Gastroesophageal sphincter (tissue), 3 donors: ENCODE measurements at regions not wholly inside any gene's neighbourhood (a gene's known extent, or its start where the extent isn't known, plus 50 kb on each side); places are given as distances from the start of the nearest gene placed in this dataset.

Experiments
- CTCF ChIP-seq, 4 experiments: fragments of 200-600 bp in 2 of 4; fragments of 450-650 bp in 2 of 4; sonication (generic) in 1 of 4; IDR thresholded peaks; one replicate each; pipeline ENCODE4 v1.5.1; 2017 to 2019; ENCODE audit warnings: antibody characterized with exemption in 4 of 4, mild to moderate bottlenecking in 2 of 4, moderate library complexity in 2 of 4
- EP300 ChIP-seq: sonication (generic); formaldehyde crosslinking; IDR thresholded peaks from one replicate; pipeline ENCODE4 v1.6.1; 2017; ENCODE audit warnings: antibody characterized with exemption, mild to moderate bottlenecking
- POLR2A ChIP-seq, 2 donors: fragments of 450-650 bp; IDR thresholded peaks; one replicate each; pipeline ENCODE4 v1.6.1; 2017; ENCODE audit warnings: antibody characterized with exemption in 2 of 2, mild to moderate bottlenecking in 2 of 2, moderate library complexity in 1 of 2
- POLR2AphosphoS5 ChIP-seq: sonication (generic); formaldehyde crosslinking; IDR thresholded peaks from one replicate; pipeline ENCODE4 v1.6.1; 2017; ENCODE audit warnings: antibody characterized with exemption

GRCh38 chr1:218658899-218659298, 313.8 kb downstream of the TGFB2 start:
- TF ChIP-seq CTCF (IDR thresholded peaks at IDR 0.05) = no peak
- TF ChIP-seq POLR2A (IDR thresholded peaks at IDR 0.05) = no peak
- no peak for TF ChIP-seq POLR2AphosphoS5
- TF ChIP-seq EP300 = no peak
